ENCODE measurements at regions not wholly inside any gene's neighbourhood (a gene's known extent, or its start where the extent isn't known, plus 50 kb on each side); places are given as distances from the start of the nearest gene placed in this dataset.
"Not testable (repeated sequence)": the region's sequence is repeated elsewhere in the genome, so short reads cannot be mapped to it uniquely, and the experiment has no call there.

- in situ Hi-C loops (cut with HindIII; ENCODE audit: low pct_unique_long_range_greater_than_20kb, low sequenced_read_pairs): no loop called here
- DNase-seq (ENCODE audit: low read depth, low spot score): no peak
These were observed 1653.3 kb upstream of the TMEFF2 start for GRCh38 chr2:193847991-193848390.

- in situ Hi-C loops (cut with HindIII; ENCODE audit: low pct_unique_long_range_greater_than_20kb, low sequenced_read_pairs): no loop called here
- DNase-seq (ENCODE audit: low read depth, low spot score): no peak
These were observed 1652.4 kb upstream of the TMEFF2 start for GRCh38 chr2:193847130-193847529.

DNA sequence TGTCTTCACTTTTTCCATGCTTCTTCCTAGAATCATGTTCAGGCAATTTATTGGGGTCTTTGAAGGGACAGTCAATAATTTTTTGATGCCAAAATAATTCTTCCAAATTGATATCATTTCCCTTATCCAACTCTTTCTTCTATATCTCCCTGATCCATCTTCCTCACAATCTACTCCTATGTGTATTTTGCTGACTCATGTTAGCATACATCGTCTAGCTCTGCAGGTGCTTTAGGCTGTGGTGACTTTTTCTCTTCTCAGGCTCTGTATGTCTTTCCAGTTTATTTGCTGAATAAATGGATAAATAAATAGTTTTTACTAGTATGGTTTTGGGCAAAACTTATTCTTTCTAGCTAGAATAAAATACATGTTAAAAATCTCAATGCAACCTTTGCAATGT is 1650.9 kb upstream of the TMEFF2 start:
- no peak for DNase-seq (ENCODE audit: low read depth, low spot score)

GRCh38 chr2:193843675-193844074 is 1648.9 kb upstream of the TMEFF2 start:
- in situ Hi-C loops (cut with HindIII; ENCODE audit: low pct_unique_long_range_greater_than_20kb, low sequenced_read_pairs): no loop called here
- no peak for DNase-seq (ENCODE audit: low read depth, low spot score)

More for the DNA sequence above, 1650.9 kb upstream of the TMEFF2 start:
- in situ Hi-C loops (cut with HindIII; ENCODE audit: low pct_unique_long_range_greater_than_20kb, low sequenced_read_pairs): no loop called here

GRCh38 chr2:193841384-193842150 is 1646.8 kb upstream of the TMEFF2 start:
- DNase-seq (ENCODE audit: low read depth, low spot score): no peak
- in situ Hi-C loops (cut with HindIII; ENCODE audit: low pct_unique_long_range_greater_than_20kb, low sequenced_read_pairs): no loop called here

DNA sequence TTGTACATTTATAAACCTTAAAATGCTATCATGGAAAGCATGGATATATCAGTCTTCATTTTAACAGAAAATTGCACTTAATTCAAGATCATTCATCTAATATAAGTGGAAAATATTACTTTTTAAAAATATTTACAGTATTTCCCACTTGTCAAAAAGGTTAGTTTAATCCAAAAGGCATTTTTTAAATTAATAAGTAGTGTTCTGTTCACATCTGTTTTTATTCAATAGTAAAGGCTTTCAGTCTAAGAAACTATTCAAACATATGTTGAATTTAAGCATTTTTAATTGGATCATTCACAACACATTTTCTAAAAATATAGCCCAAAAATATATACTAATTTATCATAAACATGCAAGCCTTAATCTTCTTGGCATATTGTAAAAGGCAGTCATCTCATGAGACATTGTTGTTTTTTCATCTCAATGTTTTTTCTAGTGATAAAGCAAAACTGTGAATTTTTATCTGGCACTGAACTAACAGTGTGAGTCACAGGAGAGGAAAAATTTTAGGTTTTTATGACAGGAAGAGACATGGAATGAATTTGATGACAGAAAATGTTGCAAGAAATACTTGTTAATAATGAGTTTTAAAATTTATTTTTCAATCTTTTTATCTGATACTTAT is 1642.5 kb upstream of the TMEFF2 start:
- in situ Hi-C loops (cut with HindIII; ENCODE audit: low pct_unique_long_range_greater_than_20kb, low sequenced_read_pairs): no loop called here
- no peak for DNase-seq (ENCODE audit: low read depth, low spot score)

GRCh38 chr2:193836424-193837006 is 1641.8 kb upstream of the TMEFF2 start:
- in situ Hi-C loops (cut with HindIII; ENCODE audit: low pct_unique_long_range_greater_than_20kb, low sequenced_read_pairs); DNase-seq (ENCODE audit: low read depth, low spot score): not testable (repeated sequence)

GRCh38 chr2:193833895-193834294 is 1639.2 kb upstream of the TMEFF2 start:
- in situ Hi-C loops (cut with HindIII; ENCODE audit: low pct_unique_long_range_greater_than_20kb, low sequenced_read_pairs); DNase-seq (ENCODE audit: low read depth, low spot score): not testable (repeated sequence)

- DNase-seq (ENCODE audit: low read depth, low spot score): no peak
- in situ Hi-C loops (cut with HindIII; ENCODE audit: low pct_unique_long_range_greater_than_20kb, low sequenced_read_pairs): no loop called here
These were observed 1629.7 kb upstream of the TMEFF2 start for GRCh38 chr2:193824474-193824873.

GRCh38 chr2:193818801-193819499 is 1624.2 kb upstream of the TMEFF2 start:
- in situ Hi-C loops (cut with HindIII; ENCODE audit: low pct_unique_long_range_greater_than_20kb, low sequenced_read_pairs): no loop called here
- no peak for DNase-seq (ENCODE audit: low read depth, low spot score)

DNA sequence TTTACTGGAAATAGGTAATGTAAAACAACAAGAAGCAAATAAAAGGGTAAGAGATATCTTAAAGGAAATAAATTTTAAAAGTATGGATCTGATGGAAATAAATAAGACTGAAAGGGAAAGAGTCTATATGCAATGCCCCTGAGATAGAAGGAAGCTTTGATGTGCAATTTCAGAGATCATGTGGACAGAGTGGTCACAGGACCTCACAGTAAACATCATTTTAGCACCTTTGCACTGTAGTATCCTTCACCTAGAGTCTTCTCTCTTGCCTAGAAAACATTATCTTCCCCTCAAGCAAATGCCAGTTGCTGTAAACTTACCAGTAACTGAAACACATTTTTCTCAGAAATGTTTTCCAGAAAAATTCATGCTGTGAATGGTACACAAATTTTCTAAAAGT is 1621.3 kb upstream of the TMEFF2 start:
- no peak for DNase-seq (ENCODE audit: low read depth, low spot score)
- in situ Hi-C loops (cut with HindIII; ENCODE audit: low pct_unique_long_range_greater_than_20kb, low sequenced_read_pairs): no loop called here

- no peak for DNase-seq (ENCODE audit: low read depth, low spot score)
These were observed 1615.8 kb upstream of the TMEFF2 start for GRCh38 chr2:193810533-193810932.

DNA sequence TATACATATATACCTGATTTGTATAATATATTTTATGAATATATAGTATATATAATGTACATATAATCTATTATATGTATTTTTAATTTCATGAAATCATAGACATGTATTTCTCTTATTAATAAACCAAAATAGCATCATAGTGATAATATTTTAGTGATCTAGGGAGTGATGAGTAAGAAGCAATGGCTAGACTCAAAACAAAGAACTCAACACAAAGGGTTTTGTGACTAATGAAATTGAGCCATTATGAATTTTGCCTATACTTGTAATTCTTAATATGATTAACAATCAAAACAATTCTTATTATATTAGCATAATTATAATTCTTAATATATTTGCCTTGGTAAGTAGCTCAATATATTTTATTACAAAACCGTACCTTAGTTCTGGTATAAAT is 1614.1 kb upstream of the TMEFF2 start:
- in situ Hi-C loops (cut with HindIII; ENCODE audit: low pct_unique_long_range_greater_than_20kb, low sequenced_read_pairs): no loop called here
- DNase-seq (ENCODE audit: low read depth, low spot score): no peak

More at GRCh38 chr2:193810533-193810932, 1615.8 kb upstream of the TMEFF2 start:
- in situ Hi-C loops (cut with HindIII; ENCODE audit: low pct_unique_long_range_greater_than_20kb, low sequenced_read_pairs): no loop called here

GRCh38 chr2:193806088-193806774 is 1611.5 kb upstream of the TMEFF2 start:
- in situ Hi-C loops (cut with HindIII; ENCODE audit: low pct_unique_long_range_greater_than_20kb, low sequenced_read_pairs): no loop called here
- peak; percentile 61 for DNase-seq (ENCODE audit: low read depth, low spot score)

DNA sequence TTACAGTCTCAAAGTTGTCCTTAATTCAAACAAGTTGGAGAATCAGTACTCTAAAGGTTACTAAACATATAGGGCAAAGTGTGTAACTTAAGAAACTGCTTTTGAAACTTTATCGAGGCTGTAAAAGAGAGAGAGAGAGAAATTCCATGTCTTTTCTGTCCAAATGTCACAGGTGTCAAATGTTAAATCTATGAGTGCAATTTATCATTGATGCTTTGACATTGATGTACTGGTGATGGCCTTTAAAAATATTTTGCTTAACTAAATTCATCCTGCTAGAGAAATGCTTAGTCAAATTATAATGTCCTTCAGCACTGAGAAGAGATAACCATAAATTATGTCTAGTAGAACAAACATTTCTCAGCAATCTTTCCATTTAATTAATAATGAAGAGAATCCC is 1602.1 kb upstream of the TMEFF2 start:
- no peak for DNase-seq (ENCODE audit: low read depth, low spot score)
- in situ Hi-C loops (cut with HindIII; ENCODE audit: low pct_unique_long_range_greater_than_20kb, low sequenced_read_pairs): no loop called here

GRCh38 chr2:193793914-193794313 is 1599.2 kb upstream of the TMEFF2 start:
- no peak for DNase-seq (ENCODE audit: low read depth, low spot score)
- in situ Hi-C loops (cut with HindIII; ENCODE audit: low pct_unique_long_range_greater_than_20kb, low sequenced_read_pairs): no loop called here

GRCh38 chr2:193783681-193784080 is 1588.9 kb upstream of the TMEFF2 start:
- DNase-seq (ENCODE audit: low read depth, low spot score): no peak
- in situ Hi-C loops (cut with HindIII; ENCODE audit: low pct_unique_long_range_greater_than_20kb, low sequenced_read_pairs): no loop called here

GRCh38 chr2:193778293-193778692 is 1583.6 kb upstream of the TMEFF2 start:
- in situ Hi-C loops (cut with HindIII; ENCODE audit: low pct_unique_long_range_greater_than_20kb, low sequenced_read_pairs): no loop called here
- no peak for DNase-seq (ENCODE audit: low read depth, low spot score)
